ENCODE measurements at regions not wholly inside any gene's neighbourhood (a gene's known extent, or its start where the extent isn't known, plus 50 kb on each side); places are given as distances from the start of the nearest gene placed in this dataset.

DNA sequence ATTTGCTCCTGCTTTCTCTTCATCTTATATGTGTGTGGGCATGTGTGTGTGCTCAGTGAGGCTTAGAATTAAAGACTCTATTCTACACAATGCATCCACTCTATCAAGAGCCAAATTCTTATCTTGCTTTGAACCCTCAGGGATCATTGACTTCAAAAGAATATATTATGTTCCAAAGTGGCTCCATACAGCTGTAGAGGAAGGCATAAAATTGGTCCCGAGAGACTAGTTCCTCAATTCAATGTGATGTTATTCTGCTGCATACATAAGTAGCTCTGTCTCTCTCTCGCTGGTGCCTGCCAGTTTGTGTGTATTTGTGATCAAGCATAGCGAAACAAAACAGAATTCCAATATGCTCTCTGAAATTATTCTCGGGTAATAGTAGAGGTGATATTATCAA lies 997.9 kb upstream of the POT1 start:
- Histone ChIP-seq H3K4me3 (no peak overlapping the region), H3K4me1 (no peaks in the 10 kb centered on the region), H3K9me3 (no peaks in the 10 kb centered on the region), H3K4me2 (no peak overlapping the region), H3K27ac (no peak overlapping the region)
- POLR2A ChIA-PET: no interaction called here
- CTCF ChIA-PET: no interaction called here
- ATAC-seq: no peak
- FAIRE-seq: no peak
- 7% methylated on average over 4 of the region's 4 CpGs for WGBS (ENCODE audit: missing lambda C conversion rate)
- no peak for DNase-seq (ENCODE audit: low read depth in 1 of 2, low spot score in 1 of 2)
- TF ChIP-seq POLR2A (IDR thresholded peaks at IDR 0.05; ENCODE audit: low read length) (no peak), NR3C1 (IDR thresholded peaks at IDR 0.05) (no peak), MAX (IDR thresholded peaks at IDR 0.05) (no peak), EHMT2 (IDR thresholded peaks at IDR 0.05; ENCODE audit: low read depth) (no peak), ZNF302 (CRISPR knock-in tag; IDR thresholded peaks at IDR 0.05) (no peak)

GRCh38 chr7:125926621-125927020 lies 997.0 kb upstream of the POT1 start:
- TF ChIP-seq FOSL2 (IDR thresholded peaks at IDR 0.05): no peak
- TF ChIP-seq FOSL2 (CRISPR knock-in tag; IDR thresholded peaks at IDR 0.05): no peak
- TF ChIP-seq ELK1 (IDR thresholded peaks at IDR 0.05; ENCODE audit: low read depth, low read length): no peak
- TF ChIP-seq FOXS1 (CRISPR knock-in tag; IDR thresholded peaks at IDR 0.05): no peak
- no peak for TF ChIP-seq ESRRA (IDR thresholded peaks at IDR 0.05; ENCODE audit: borderline replicate concordance, low read length)
- TF ChIP-seq, protein P1, sequence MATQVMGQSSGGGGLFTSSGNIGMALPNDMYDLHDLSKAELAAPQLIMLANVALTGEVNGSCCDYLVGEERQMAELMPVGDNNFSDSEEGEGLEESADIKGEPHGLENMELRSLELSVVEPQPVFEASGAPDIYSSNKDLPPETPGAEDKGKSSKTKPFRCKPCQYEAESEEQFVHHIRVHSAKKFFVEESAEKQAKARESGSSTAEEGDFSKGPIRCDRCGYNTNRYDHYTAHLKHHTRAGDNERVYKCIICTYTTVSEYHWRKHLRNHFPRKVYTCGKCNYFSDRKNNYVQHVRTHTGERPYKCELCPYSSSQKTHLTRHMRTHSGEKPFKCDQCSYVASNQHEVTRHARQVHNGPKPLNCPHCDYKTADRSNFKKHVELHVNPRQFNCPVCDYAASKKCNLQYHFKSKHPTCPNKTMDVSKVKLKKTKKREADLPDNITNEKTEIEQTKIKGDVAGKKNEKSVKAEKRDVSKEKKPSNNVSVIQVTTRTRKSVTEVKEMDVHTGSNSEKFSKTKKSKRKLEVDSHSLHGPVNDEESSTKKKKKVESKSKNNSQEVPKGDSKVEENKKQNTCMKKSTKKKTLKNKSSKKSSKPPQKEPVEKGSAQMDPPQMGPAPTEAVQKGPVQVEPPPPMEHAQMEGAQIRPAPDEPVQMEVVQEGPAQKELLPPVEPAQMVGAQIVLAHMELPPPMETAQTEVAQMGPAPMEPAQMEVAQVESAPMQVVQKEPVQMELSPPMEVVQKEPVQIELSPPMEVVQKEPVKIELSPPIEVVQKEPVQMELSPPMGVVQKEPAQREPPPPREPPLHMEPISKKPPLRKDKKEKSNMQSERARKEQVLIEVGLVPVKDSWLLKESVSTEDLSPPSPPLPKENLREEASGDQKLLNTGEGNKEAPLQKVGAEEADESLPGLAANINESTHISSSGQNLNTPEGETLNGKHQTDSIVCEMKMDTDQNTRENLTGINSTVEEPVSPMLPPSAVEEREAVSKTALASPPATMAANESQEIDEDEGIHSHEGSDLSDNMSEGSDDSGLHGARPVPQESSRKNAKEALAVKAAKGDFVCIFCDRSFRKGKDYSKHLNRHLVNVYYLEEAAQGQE (IDR thresholded peaks at IDR 0.05): no peak
- TF ChIP-seq ZSCAN20 (CRISPR knock-in tag; IDR thresholded peaks at IDR 0.05): no peak
- TF ChIP-seq HOXB5 (CRISPR knock-in tag; IDR thresholded peaks at IDR 0.05): no peak
- TF ChIP-seq, protein P2, sequence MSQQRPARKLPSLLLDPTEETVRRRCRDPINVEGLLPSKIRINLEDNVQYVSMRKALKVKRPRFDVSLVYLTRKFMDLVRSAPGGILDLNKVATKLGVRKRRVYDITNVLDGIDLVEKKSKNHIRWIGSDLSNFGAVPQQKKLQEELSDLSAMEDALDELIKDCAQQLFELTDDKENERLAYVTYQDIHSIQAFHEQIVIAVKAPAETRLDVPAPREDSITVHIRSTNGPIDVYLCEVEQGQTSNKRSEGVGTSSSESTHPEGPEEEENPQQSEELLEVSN (IDR thresholded peaks at IDR 0.05; ENCODE audit: borderline replicate concordance, low read depth): no peak
- no peak for TF ChIP-seq BHLHE40 (IDR thresholded peaks at IDR 0.05; ENCODE audit: low read depth, low read length)
- no peak for TF ChIP-seq FOSB (CRISPR knock-in tag; IDR thresholded peaks at IDR 0.05)
- no peak for TF ChIP-seq MAZ (IDR thresholded peaks at IDR 0.05; ENCODE audit: borderline replicate concordance, low read depth, low read length)
- TF ChIP-seq EHMT2 (IDR thresholded peaks at IDR 0.05; ENCODE audit: low read depth): no peak
- TF ChIP-seq MAFK (IDR thresholded peaks at IDR 0.05; ENCODE audit: partially characterized antibody): no peak
- TF ChIP-seq PHF8 (IDR thresholded peaks at IDR 0.05; ENCODE audit: borderline replicate concordance, low read depth): no peak
- TF ChIP-seq, protein P3, sequence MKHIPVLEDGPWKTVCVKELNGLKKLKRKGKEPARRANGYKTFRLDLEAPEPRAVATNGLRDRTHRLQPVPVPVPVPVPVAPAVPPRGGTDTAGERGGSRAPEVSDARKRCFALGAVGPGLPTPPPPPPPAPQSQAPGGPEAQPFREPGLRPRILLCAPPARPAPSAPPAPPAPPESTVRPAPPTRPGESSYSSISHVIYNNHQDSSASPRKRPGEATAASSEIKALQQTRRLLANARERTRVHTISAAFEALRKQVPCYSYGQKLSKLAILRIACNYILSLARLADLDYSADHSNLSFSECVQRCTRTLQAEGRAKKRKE (CRISPR knock-in tag; IDR thresholded peaks at IDR 0.05; ENCODE audit: low read depth): no peak
- FAIRE-seq (no peak), ATAC-seq (no peak), DNase-seq (ENCODE audit: low read depth in 1 of 2, low spot score in 1 of 2) (no peak)
- Histone ChIP-seq H3K9me3 (no peaks in the 10 kb centered on the region), H3K27ac (no peak overlapping the region), H3K4me1 (no peaks in the 10 kb centered on the region), H3K4me2 (no peak overlapping the region), H3K4me3 (no peak overlapping the region)
- WGBS (ENCODE audit: missing lambda C conversion rate): 0% methylated on average over 1 of the region's 1 CpG
- POLR2A ChIA-PET: no interaction called here
- CTCF ChIA-PET: no interaction called here
